ENCODE measurements at regions not wholly inside any gene's neighbourhood (a gene's known extent, or its start where the extent isn't known, plus 50 kb on each side); places are given as distances from the start of the nearest gene placed in this dataset.
"Not testable (repeated sequence)": the region's sequence is repeated elsewhere in the genome, so short reads cannot be mapped to it uniquely, and the experiment has no call there.

GRCh38 chr7:86989407-86989806 lies 70.0 kb downstream of the ELAPOR2 start:
- H3K79me2 ChIP-seq (ENCODE audit: insufficient read depth, low read length) = no peaks in the 10 kb centered on the region
- H3K9ac ChIP-seq (ENCODE audit: insufficient read depth, low read length, poor library complexity, severe bottlenecking) = no peak overlapping the region
- no peaks in the 10 kb centered on the region for H3K9me3 ChIP-seq (replicated peaks in 1 of 2; ENCODE audit: control insufficient read depth in 1 of 2, insufficient read depth in 1 of 2, low read length in 2 of 2)
- no peaks in the 10 kb centered on the region for H3K36me3 Mint-ChIP-seq
- H3K9me3 Mint-ChIP-seq = peaks cover 4 to 22% (median 11%) of the 10 kb centered on the region in 7 donors
- no peaks in the 10 kb centered on the region for H3K4me1 ChIP-seq (ENCODE audit: control insufficient read depth in 1 of 2, insufficient read depth in 2 of 2, low read length in 2 of 2)
- H2AFZ ChIP-seq (ENCODE audit: insufficient read depth, low read depth, low read length, poor library complexity, severe bottlenecking) = no peak overlapping the region
- intact Hi-C loops (cut with micrococcal nuclease) = no loop called here
- H3K4me1 Mint-ChIP-seq = no peaks in the 10 kb centered on the region
- no peak overlapping the region for H3K4me3 Mint-ChIP-seq
- H3K27me3 ChIP-seq (ENCODE audit: control insufficient read depth in 2 of 2, insufficient read depth in 2 of 2, low read length in 2 of 2) = no peaks in the 10 kb centered on the region
- no peak overlapping the region for H3K27ac ChIP-seq (ENCODE audit: low read depth in 1 of 2, low read length in 2 of 2)
- H3K27me3 Mint-ChIP-seq (ENCODE audit: low read depth in 3 of 3) = no peaks in the 10 kb centered on the region
- no peaks in the 10 kb centered on the region for H3K36me3 ChIP-seq (replicated peaks in 1 of 2; ENCODE audit: control insufficient read depth in 1 of 2, insufficient read depth in 2 of 2, low read length in 2 of 2)
- H4K20me1 ChIP-seq (ENCODE audit: insufficient read depth, low read length) = no peaks in the 10 kb centered on the region
- WGBS (ENCODE audit: insufficient coverage) = 80% methylated on average over 1 of the region's 8 CpGs
- no peak for TF ChIP-seq CTCF (IDR thresholded peaks at IDR 0.05)
- H3K4me3 ChIP-seq (replicated peaks in 1 of 3; ENCODE audit: low read depth in 2 of 3, low read length in 3 of 3) = no peak overlapping the region
- DNase-seq = no peak
- no peak overlapping the region for H3K27ac Mint-ChIP-seq
- no peak overlapping the region for H3K4me2 ChIP-seq (replicated peaks; ENCODE audit: extremely low read depth, low read length, poor library complexity, severe bottlenecking)

GRCh38 chr7:86987834-86988233 lies 71.6 kb downstream of the ELAPOR2 start:
- H3K4me1 ChIP-seq (ENCODE audit: control insufficient read depth in 1 of 2, insufficient read depth in 2 of 2, low read length in 2 of 2); H3K27ac ChIP-seq (ENCODE audit: low read depth in 1 of 2, low read length in 2 of 2); DNase-seq; H3K4me2 ChIP-seq (replicated peaks; ENCODE audit: extremely low read depth, low read length, poor library complexity, severe bottlenecking); H3K79me2 ChIP-seq (ENCODE audit: insufficient read depth, low read length); H3K4me3 ChIP-seq (replicated peaks in 1 of 3; ENCODE audit: low read depth in 2 of 3, low read length in 3 of 3); H2AFZ ChIP-seq (ENCODE audit: insufficient read depth, low read depth, low read length, poor library complexity, severe bottlenecking); H3K9ac ChIP-seq (ENCODE audit: insufficient read depth, low read length, poor library complexity, severe bottlenecking); H3K27me3 ChIP-seq (ENCODE audit: control insufficient read depth in 2 of 2, insufficient read depth in 2 of 2, low read length in 2 of 2); H3K4me1 Mint-ChIP-seq; intact Hi-C loops (cut with micrococcal nuclease); H4K20me1 ChIP-seq (ENCODE audit: insufficient read depth, low read length); H3K36me3 ChIP-seq (replicated peaks in 1 of 2; ENCODE audit: control insufficient read depth in 1 of 2, insufficient read depth in 2 of 2, low read length in 2 of 2); H3K9me3 ChIP-seq (replicated peaks in 1 of 2; ENCODE audit: control insufficient read depth in 1 of 2, insufficient read depth in 1 of 2, low read length in 2 of 2); H3K27ac Mint-ChIP-seq; H3K4me3 Mint-ChIP-seq; H3K27me3 Mint-ChIP-seq (ENCODE audit: low read depth in 3 of 3); H3K36me3 Mint-ChIP-seq: not testable (repeated sequence)
- no CpG with 5 or more reads among the region's 4 CpGs for WGBS (ENCODE audit: insufficient coverage)
- H3K9me3 Mint-ChIP-seq = peaks cover 7 to 27% (median 13%) of the 10 kb centered on the region in 7 donors

GRCh38 chr7:86987358-86987757 lies 72.1 kb downstream of the ELAPOR2 start:
- H4K20me1 ChIP-seq (ENCODE audit: insufficient read depth, low read length); H3K4me1 Mint-ChIP-seq; H3K4me2 ChIP-seq (replicated peaks; ENCODE audit: extremely low read depth, low read length, poor library complexity, severe bottlenecking); H3K27ac Mint-ChIP-seq; DNase-seq; intact Hi-C loops (cut with micrococcal nuclease); H3K9ac ChIP-seq (ENCODE audit: insufficient read depth, low read length, poor library complexity, severe bottlenecking); H3K79me2 ChIP-seq (ENCODE audit: insufficient read depth, low read length); H2AFZ ChIP-seq (ENCODE audit: insufficient read depth, low read depth, low read length, poor library complexity, severe bottlenecking); H3K36me3 ChIP-seq (replicated peaks in 1 of 2; ENCODE audit: control insufficient read depth in 1 of 2, insufficient read depth in 2 of 2, low read length in 2 of 2); H3K27ac ChIP-seq (ENCODE audit: low read depth in 1 of 2, low read length in 2 of 2); H3K4me1 ChIP-seq (ENCODE audit: control insufficient read depth in 1 of 2, insufficient read depth in 2 of 2, low read length in 2 of 2); H3K4me3 Mint-ChIP-seq; H3K4me3 ChIP-seq (replicated peaks in 1 of 3; ENCODE audit: low read depth in 2 of 3, low read length in 3 of 3); H3K36me3 Mint-ChIP-seq; H3K27me3 ChIP-seq (ENCODE audit: control insufficient read depth in 2 of 2, insufficient read depth in 2 of 2, low read length in 2 of 2); H3K27me3 Mint-ChIP-seq (ENCODE audit: low read depth in 3 of 3); H3K9me3 ChIP-seq (replicated peaks in 1 of 2; ENCODE audit: control insufficient read depth in 1 of 2, insufficient read depth in 1 of 2, low read length in 2 of 2): not testable (repeated sequence)
- H3K9me3 Mint-ChIP-seq = peaks cover 8 to 28% (median 13%) of the 10 kb centered on the region in 7 donors
- no CpG with 5 or more reads among the region's 3 CpGs for WGBS (ENCODE audit: insufficient coverage)

GRCh38 chr7:86985342-86985741 lies 74.1 kb downstream of the ELAPOR2 start:
- H3K27ac Mint-ChIP-seq; H3K36me3 ChIP-seq (replicated peaks in 1 of 2; ENCODE audit: control insufficient read depth in 1 of 2, insufficient read depth in 2 of 2, low read length in 2 of 2); H2AFZ ChIP-seq (ENCODE audit: insufficient read depth, low read depth, low read length, poor library complexity, severe bottlenecking); H3K36me3 Mint-ChIP-seq; H4K20me1 ChIP-seq (ENCODE audit: insufficient read depth, low read length); H3K4me1 Mint-ChIP-seq; H3K4me3 ChIP-seq (replicated peaks in 1 of 3; ENCODE audit: low read depth in 2 of 3, low read length in 3 of 3); H3K79me2 ChIP-seq (ENCODE audit: insufficient read depth, low read length); H3K27me3 ChIP-seq (ENCODE audit: control insufficient read depth in 2 of 2, insufficient read depth in 2 of 2, low read length in 2 of 2); H3K9me3 ChIP-seq (replicated peaks in 1 of 2; ENCODE audit: control insufficient read depth in 1 of 2, insufficient read depth in 1 of 2, low read length in 2 of 2); H3K4me3 Mint-ChIP-seq; H3K27ac ChIP-seq (ENCODE audit: low read depth in 1 of 2, low read length in 2 of 2); H3K9ac ChIP-seq (ENCODE audit: insufficient read depth, low read length, poor library complexity, severe bottlenecking); DNase-seq; H3K4me2 ChIP-seq (replicated peaks; ENCODE audit: extremely low read depth, low read length, poor library complexity, severe bottlenecking); H3K4me1 ChIP-seq (ENCODE audit: control insufficient read depth in 1 of 2, insufficient read depth in 2 of 2, low read length in 2 of 2); H3K27me3 Mint-ChIP-seq (ENCODE audit: low read depth in 3 of 3); intact Hi-C loops (cut with micrococcal nuclease): not testable (repeated sequence)
- peaks cover 9 to 30% (median 17%) of the 10 kb centered on the region in 7 donors for H3K9me3 Mint-ChIP-seq
- WGBS (ENCODE audit: insufficient coverage) = no CpG with 5 or more reads among the region's 3 CpGs

Data from CD14-positive monocyte (primary cell).